ENCODE measurements at regions not wholly inside any gene's neighbourhood (a gene's known extent, or its start where the extent isn't known, plus 50 kb on each side); places are given as distances from the start of the nearest gene placed in this dataset.

DNA sequence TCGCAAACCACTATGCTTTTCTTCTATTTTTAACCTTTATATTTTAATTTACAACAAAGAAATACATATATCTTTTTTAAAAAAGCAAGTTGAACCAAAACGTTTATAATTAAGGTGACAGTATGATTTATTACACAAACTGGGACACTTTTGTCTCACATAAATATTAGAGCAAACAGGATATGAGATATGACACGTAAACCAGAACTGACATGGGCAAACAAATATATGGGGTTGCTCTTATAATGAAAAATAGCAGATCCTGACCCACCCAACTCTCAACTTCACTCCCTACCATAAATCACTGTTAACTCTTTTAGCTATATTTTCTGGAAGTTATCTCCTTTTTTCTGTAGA, 177.0 kb upstream of the EDNRA start:
- no peaks in the 10 kb centered on the region for H3K27me3 Mint-ChIP-seq
- no peak overlapping the region for H3K27ac Mint-ChIP-seq
- H3K4me1 Mint-ChIP-seq (ENCODE audit: low read depth): no peaks in the 10 kb centered on the region
- no peak for DNase-seq
- H3K36me3 Mint-ChIP-seq (ENCODE audit: low read depth): no peaks in the 10 kb centered on the region
- H3K9me3 Mint-ChIP-seq: no peaks in the 10 kb centered on the region
- no peak overlapping the region for H3K4me3 Mint-ChIP-seq

- H3K27ac Mint-ChIP-seq: no peak overlapping the region
- H3K4me1 Mint-ChIP-seq (ENCODE audit: low read depth): no peaks in the 10 kb centered on the region
- peaks cover 2% of the 10 kb centered on the region for H3K9me3 Mint-ChIP-seq
- H3K4me3 Mint-ChIP-seq: no peak overlapping the region
- H3K36me3 Mint-ChIP-seq (ENCODE audit: low read depth): no peaks in the 10 kb centered on the region
- no peak for DNase-seq
- H3K27me3 Mint-ChIP-seq: no peaks in the 10 kb centered on the region
These were observed 172.8 kb upstream of the EDNRA start for GRCh38 chr4:147307896-147308674.

- DNase-seq: no peak
- H3K4me1 Mint-ChIP-seq (ENCODE audit: low read depth): no peaks in the 10 kb centered on the region
- H3K4me3 Mint-ChIP-seq: no peak overlapping the region
These were observed 171.5 kb upstream of the EDNRA start for GRCh38 chr4:147309434-147309833.

DNA sequence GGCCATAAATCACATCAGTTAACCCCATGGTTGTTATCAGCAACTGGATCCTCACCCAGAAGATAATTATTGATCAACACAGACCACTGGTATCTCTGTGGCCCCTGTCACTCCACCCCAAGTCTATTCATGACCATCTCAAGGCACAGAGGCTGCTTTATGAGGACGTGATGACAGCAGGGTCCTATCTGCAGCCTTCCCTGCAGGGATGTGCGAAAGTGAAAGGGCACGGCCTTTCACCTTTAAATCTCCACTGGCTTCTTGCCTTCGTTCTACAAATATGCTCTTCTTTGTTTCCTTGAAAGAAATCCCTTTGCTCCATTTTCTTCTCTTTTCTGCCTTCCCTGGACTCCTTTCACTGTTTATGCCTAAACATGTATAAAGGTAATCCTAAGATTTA, 170.6 kb upstream of the EDNRA start:
- no peak for DNase-seq
- H3K27ac Mint-ChIP-seq: no peak overlapping the region
- no peak overlapping the region for H3K4me3 Mint-ChIP-seq
- H3K27me3 Mint-ChIP-seq: no peaks in the 10 kb centered on the region
- no peaks in the 10 kb centered on the region for H3K36me3 Mint-ChIP-seq (ENCODE audit: low read depth)
- peaks cover 2% of the 10 kb centered on the region for H3K9me3 Mint-ChIP-seq
- H3K4me1 Mint-ChIP-seq (ENCODE audit: low read depth): no peaks in the 10 kb centered on the region

More at GRCh38 chr4:147309434-147309833, 171.5 kb upstream of the EDNRA start:
- Mint-ChIP-seq H3K9me3 (peaks cover 2% of the 10 kb centered on the region), H3K27ac (no peak overlapping the region), H3K36me3 (ENCODE audit: low read depth) (no peaks in the 10 kb centered on the region), H3K27me3 (no peaks in the 10 kb centered on the region)

DNA sequence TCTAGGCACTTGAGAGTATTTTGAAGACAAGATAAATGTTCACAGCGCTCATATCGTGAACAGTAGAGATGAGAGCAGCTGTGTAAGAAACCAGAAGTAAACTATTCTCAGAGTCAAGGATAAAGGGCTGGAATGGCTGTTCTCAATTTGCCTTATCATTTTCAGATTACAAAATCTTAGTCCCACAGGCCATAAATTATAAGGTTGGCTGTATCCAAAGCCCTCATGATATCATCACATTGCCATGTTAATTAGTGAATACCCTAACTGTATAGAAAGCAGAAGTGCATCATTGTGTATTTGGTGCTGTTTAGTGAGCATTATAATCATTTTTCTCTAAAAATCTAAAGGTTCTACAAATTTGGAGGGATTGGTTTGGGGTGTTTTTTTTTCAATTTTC, 168.9 kb upstream of the EDNRA start:
- H3K4me3 Mint-ChIP-seq: no peak overlapping the region
- no peak for DNase-seq
- H3K27me3 Mint-ChIP-seq: no peaks in the 10 kb centered on the region
- no peaks in the 10 kb centered on the region for H3K4me1 Mint-ChIP-seq (ENCODE audit: low read depth)
- no peak overlapping the region for H3K27ac Mint-ChIP-seq
- no peaks in the 10 kb centered on the region for H3K36me3 Mint-ChIP-seq (ENCODE audit: low read depth)
- H3K9me3 Mint-ChIP-seq: peaks cover 2% of the 10 kb centered on the region

DNA sequence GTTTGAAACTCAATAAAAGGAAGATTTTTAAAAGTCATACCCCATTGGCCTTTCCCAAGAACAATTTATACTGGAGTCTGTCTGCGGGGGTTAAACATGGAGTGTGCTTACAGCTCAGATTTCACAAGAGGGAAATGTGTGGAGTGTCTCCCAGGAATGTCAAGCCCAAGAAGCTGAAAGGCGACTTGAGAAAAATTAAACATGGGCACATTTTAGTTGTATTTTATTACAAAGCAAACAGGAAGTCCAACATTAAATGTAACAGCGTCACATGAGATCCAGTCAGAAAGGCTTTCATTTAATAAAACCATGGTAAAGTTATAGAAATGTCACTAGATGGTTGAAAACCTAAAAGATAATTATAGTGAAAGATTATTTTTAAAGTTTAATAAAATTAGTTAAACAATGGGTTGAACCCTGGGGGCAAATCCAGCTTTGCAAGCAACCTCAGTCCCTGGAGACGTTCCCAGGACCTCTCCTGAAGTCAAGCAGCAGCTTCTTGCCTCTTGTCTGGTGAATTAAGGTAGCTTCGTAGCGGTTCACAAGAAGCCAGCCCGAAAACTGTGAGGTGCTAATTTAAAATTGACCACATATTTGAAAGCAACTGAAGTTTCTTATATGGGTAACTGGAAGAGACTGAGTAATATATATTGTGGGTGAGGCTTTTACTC, 168.4 kb upstream of the EDNRA start:
- Mint-ChIP-seq H3K4me3 (no peak overlapping the region), H3K27ac (no peak overlapping the region), H3K4me1 (ENCODE audit: low read depth) (no peaks in the 10 kb centered on the region), H3K27me3 (no peaks in the 10 kb centered on the region), H3K36me3 (ENCODE audit: low read depth) (no peaks in the 10 kb centered on the region), H3K9me3 (peaks cover 2% of the 10 kb centered on the region)
- no peak for DNase-seq

GRCh38 chr4:147313108-147313507, 167.8 kb upstream of the EDNRA start:
- H3K4me1 Mint-ChIP-seq (ENCODE audit: low read depth): no peaks in the 10 kb centered on the region

DNA sequence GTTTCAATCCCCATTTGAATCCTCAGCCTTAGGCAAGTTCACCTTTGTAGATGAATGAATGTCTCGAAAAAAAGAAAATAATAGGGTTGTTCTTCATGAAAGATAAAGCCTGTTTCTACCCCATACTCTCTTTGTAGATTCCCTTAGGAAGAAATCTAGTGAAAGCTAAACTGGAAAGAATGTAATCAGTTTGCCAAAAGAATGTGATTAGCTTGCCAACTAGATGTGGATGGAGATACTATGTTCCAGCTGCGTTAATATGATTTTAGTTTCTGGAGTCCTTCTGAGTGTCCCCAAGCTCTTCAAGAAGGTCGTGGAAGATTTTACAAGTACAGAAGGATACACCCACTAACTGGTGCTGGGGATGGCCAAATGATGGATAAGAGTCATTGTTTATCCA, 162.3 kb upstream of the EDNRA start:
- H3K9me3 Mint-ChIP-seq: no peaks in the 10 kb centered on the region
- H3K27ac Mint-ChIP-seq: no peak overlapping the region
- H3K36me3 Mint-ChIP-seq (ENCODE audit: low read depth): no peaks in the 10 kb centered on the region
- DNase-seq: no peak
- no peaks in the 10 kb centered on the region for H3K4me1 Mint-ChIP-seq (ENCODE audit: low read depth)
- H3K4me3 Mint-ChIP-seq: no peak overlapping the region
- H3K27me3 Mint-ChIP-seq: no peaks in the 10 kb centered on the region

More at GRCh38 chr4:147313108-147313507, 167.8 kb upstream of the EDNRA start:
- Mint-ChIP-seq H3K9me3 (peaks cover 2% of the 10 kb centered on the region), H3K36me3 (ENCODE audit: low read depth) (no peaks in the 10 kb centered on the region), H3K27ac (no peak overlapping the region), H3K27me3 (no peaks in the 10 kb centered on the region), H3K4me3 (no peak overlapping the region)
- DNase-seq: no peak

- H3K4me3 Mint-ChIP-seq: no peak overlapping the region
- peaks cover 1% of the 10 kb centered on the region for H3K9me3 Mint-ChIP-seq
- no peaks in the 10 kb centered on the region for H3K4me1 Mint-ChIP-seq (ENCODE audit: low read depth)
- no peak for DNase-seq
- no peaks in the 10 kb centered on the region for H3K27me3 Mint-ChIP-seq
- H3K36me3 Mint-ChIP-seq (ENCODE audit: low read depth): no peaks in the 10 kb centered on the region
- no peak overlapping the region for H3K27ac Mint-ChIP-seq
These were observed 155.3 kb upstream of the EDNRA start for GRCh38 chr4:147325571-147325981.

GRCh38 chr4:147326591-147326990, 154.3 kb upstream of the EDNRA start:
- H3K27me3 Mint-ChIP-seq: no peaks in the 10 kb centered on the region
- H3K9me3 Mint-ChIP-seq: peaks cover 1% of the 10 kb centered on the region
- no peak overlapping the region for H3K27ac Mint-ChIP-seq
- H3K4me1 Mint-ChIP-seq (ENCODE audit: low read depth): no peaks in the 10 kb centered on the region
- no peaks in the 10 kb centered on the region for H3K36me3 Mint-ChIP-seq (ENCODE audit: low read depth)
- no peak overlapping the region for H3K4me3 Mint-ChIP-seq
- DNase-seq: no peak

GRCh38 chr4:147327322-147327721, 153.6 kb upstream of the EDNRA start:
- H3K4me3 Mint-ChIP-seq: no peak overlapping the region
- no peak for DNase-seq
- peaks cover 1% of the 10 kb centered on the region for H3K9me3 Mint-ChIP-seq
- H3K36me3 Mint-ChIP-seq (ENCODE audit: low read depth): no peaks in the 10 kb centered on the region
- H3K4me1 Mint-ChIP-seq (ENCODE audit: low read depth): no peaks in the 10 kb centered on the region
- H3K27me3 Mint-ChIP-seq: no peaks in the 10 kb centered on the region
- H3K27ac Mint-ChIP-seq: no peak overlapping the region

- Mint-ChIP-seq H3K27ac (no peak overlapping the region), H3K4me1 (ENCODE audit: low read depth) (no peaks in the 10 kb centered on the region), H3K9me3 (peaks cover 1% of the 10 kb centered on the region), H3K27me3 (no peaks in the 10 kb centered on the region), H3K4me3 (no peak overlapping the region), H3K36me3 (ENCODE audit: low read depth) (no peaks in the 10 kb centered on the region)
- no peak for DNase-seq
These were observed 152.7 kb upstream of the EDNRA start for GRCh38 chr4:147328189-147328588.

DNA sequence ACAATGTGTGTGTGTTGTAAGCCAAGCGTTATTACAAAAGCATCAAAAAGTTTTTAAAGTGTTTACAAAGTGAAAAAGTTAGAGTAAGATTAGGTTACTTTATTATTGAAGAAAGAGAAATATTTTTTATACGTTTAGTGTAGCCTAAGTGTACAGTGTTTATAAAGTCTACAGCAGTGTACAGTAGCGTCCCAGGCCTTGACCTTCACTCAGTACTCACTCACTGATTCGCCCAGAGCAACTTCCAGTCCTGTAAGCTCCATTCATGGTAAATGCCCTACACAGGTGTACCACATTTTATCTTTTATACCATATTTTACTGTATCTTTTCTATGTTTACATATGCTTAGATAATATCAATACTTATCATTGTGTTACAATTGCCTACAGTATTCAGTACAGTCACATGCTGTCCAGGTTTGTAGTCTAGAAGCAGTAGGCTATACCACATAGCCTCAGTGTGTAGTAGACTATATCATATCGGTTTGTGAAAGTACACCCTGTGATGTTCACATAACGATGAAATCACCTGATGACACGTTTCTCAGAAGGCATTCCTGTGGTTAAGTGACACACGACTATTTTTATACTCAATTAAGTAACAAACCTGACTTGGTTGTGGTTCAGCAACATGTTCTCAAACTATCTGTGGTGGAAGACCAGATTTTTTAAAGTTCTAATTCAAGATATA, 152.0 kb upstream of the EDNRA start:
- Mint-ChIP-seq H3K36me3 (ENCODE audit: low read depth) (no peaks in the 10 kb centered on the region), H3K9me3 (peaks cover 1% of the 10 kb centered on the region), H3K27me3 (no peaks in the 10 kb centered on the region), H3K27ac (no peak overlapping the region), H3K4me1 (ENCODE audit: low read depth) (no peaks in the 10 kb centered on the region), H3K4me3 (no peak overlapping the region)
- no peak for DNase-seq

DNA sequence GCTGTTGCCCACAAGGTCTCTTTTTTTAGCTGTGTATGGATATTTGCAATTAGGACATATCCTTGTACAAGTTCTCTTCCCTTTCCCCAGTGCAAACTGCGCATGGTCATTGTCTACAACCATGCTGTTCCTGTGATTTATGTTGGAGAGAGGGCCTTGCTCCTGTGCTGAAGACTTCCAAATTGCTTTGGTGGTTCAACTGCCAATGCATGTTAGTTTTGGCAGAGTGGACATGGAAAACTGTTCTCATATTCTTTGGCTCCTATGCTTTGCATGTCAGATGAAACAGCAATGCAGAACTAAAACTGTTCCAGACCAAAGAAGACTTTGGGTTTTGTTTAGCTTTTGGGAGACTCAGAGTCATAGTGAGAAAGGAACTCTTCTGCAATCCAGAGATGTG, 148.8 kb upstream of the EDNRA start:
- H3K4me3 Mint-ChIP-seq: no peak overlapping the region
- H3K36me3 Mint-ChIP-seq (ENCODE audit: low read depth): no peaks in the 10 kb centered on the region
- no peak for DNase-seq
- H3K27me3 Mint-ChIP-seq: no peaks in the 10 kb centered on the region
- no peaks in the 10 kb centered on the region for H3K4me1 Mint-ChIP-seq (ENCODE audit: low read depth)
- no peak overlapping the region for H3K27ac Mint-ChIP-seq
- H3K9me3 Mint-ChIP-seq: peaks cover 1% of the 10 kb centered on the region

DNA sequence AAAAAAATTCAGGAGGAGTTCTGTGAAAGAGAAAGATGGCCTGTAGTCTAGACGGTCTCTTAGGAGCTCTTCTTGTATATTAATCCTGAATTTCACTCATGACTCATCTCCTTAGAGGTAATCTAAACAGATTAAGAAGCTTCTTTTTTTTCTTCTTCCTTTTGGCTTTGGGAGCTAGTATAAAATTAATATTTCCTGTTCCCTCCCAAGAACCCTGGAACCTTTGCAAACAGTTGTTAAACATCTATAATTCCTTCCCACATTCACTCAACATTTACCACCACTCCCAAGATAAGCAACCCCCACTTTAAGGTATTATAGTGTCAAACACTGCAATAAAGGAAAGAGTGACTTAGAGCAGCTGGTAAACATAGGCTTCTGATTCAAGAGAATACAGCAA, 146.4 kb upstream of the EDNRA start:
- Mint-ChIP-seq H3K27ac (no peak overlapping the region), H3K36me3 (ENCODE audit: low read depth) (no peaks in the 10 kb centered on the region), H3K4me3 (no peak overlapping the region), H3K4me1 (ENCODE audit: low read depth) (no peaks in the 10 kb centered on the region), H3K27me3 (no peaks in the 10 kb centered on the region), H3K9me3 (peaks cover 1% of the 10 kb centered on the region)
- DNase-seq: no peak

Data from activated T-cell treated with anti-CD3 and anti-CD28 coated beads, Interleukin-2, amount 50 U/mL, for 24 hours (primary cell).